HG02678 (cell line): ENCODE measurements at regions not wholly inside any gene's neighbourhood (a gene's known extent, or its start where the extent isn't known, plus 50 kb on each side); places are given as distances from the start of the nearest gene placed in this dataset.

ENCODE experiments used
- ATAC-seq: cut with Tn5 transposase; IDR thresholded peaks from one replicate; pipeline ENCODE4 v1.9.1; 2021; ENCODE audit warnings: mild to moderate bottlenecking, moderate library complexity; ENCODE audit not compliant: unreplicated experiment

GRCh38 chr16:80489173-80489572 lies 51.6 kb upstream of the DYNLRB2 start:
- no peak for ATAC-seq

- no peak for ATAC-seq
Observed at GRCh38 chr16:80488167-80488566, 52.6 kb upstream of the DYNLRB2 start.

- peak; percentile 97 for ATAC-seq
Observed at GRCh38 chr16:80480664-80481063, 60.1 kb upstream of the DYNLRB2 start.

GRCh38 chr16:80477838-80478237 lies 63.0 kb upstream of the DYNLRB2 start:
- no peak for ATAC-seq

- no peak for ATAC-seq
Observed at GRCh38 chr16:80468029-80468428, 72.8 kb upstream of the DYNLRB2 start.

GRCh38 chr16:80466024-80466987 lies 74.5 kb upstream of the DYNLRB2 start:
- peak; percentile 87 for ATAC-seq

GRCh38 chr16:80463751-80464495 lies 76.9 kb upstream of the DYNLRB2 start:
- no peak for ATAC-seq

- no peak for ATAC-seq
Observed at GRCh38 chr16:80463326-80463725, 77.5 kb upstream of the DYNLRB2 start.

- ATAC-seq: no peak
Observed at GRCh38 chr16:80462917-80463316, 77.9 kb upstream of the DYNLRB2 start.

- no peak for ATAC-seq
Observed at GRCh38 chr16:80460988-80461387, 79.8 kb upstream of the DYNLRB2 start.

GRCh38 chr16:80459966-80460365 lies 80.8 kb upstream of the DYNLRB2 start:
- ATAC-seq: no peak

- ATAC-seq: no peak
Observed at GRCh38 chr16:80459331-80459777, 81.4 kb upstream of the DYNLRB2 start.

GRCh38 chr16:80457871-80458270 lies 82.9 kb upstream of the DYNLRB2 start:
- no peak for ATAC-seq

- ATAC-seq: no peak
Observed at GRCh38 chr16:80454802-80455201, 86.0 kb upstream of the DYNLRB2 start.

- no peak for ATAC-seq
Observed at GRCh38 chr16:80449392-80449791, 91.4 kb upstream of the DYNLRB2 start.

- no peak for ATAC-seq
Observed at GRCh38 chr16:80447241-80447640, 93.6 kb upstream of the DYNLRB2 start.

GRCh38 chr16:80442779-80443178 lies 98.0 kb upstream of the DYNLRB2 start:
- ATAC-seq: no peak

- ATAC-seq: peak; percentile 58
Observed at GRCh38 chr16:80441935-80442334, 98.9 kb upstream of the DYNLRB2 start.

GRCh38 chr16:80440667-80441066 lies 100.1 kb upstream of the DYNLRB2 start:
- ATAC-seq: no peak

- no peak for ATAC-seq
Observed at GRCh38 chr16:80437707-80438106, 103.1 kb upstream of the DYNLRB2 start.

- ATAC-seq: no peak
Observed at GRCh38 chr16:80436510-80436909, 104.3 kb upstream of the DYNLRB2 start.

- ATAC-seq: no peak
Observed at GRCh38 chr16:80433623-80434022, 107.2 kb upstream of the DYNLRB2 start.
